LNCAP (cell line): ENCODE measurements at regions not wholly inside any gene's neighbourhood (a gene's known extent, or its start where the extent isn't known, plus 50 kb on each side); places are given as distances from the start of the nearest gene placed in this dataset.

Experiments
- CTCF ChIP-seq: fragments of 450-650 bp; IDR thresholded peaks from 2 replicates; pipeline ENCODE4 v1.5.1; 2017; ENCODE audit warnings: mild to moderate bottlenecking

GRCh38 chr5:155836089-155836803 lies 490.7 kb upstream of the SGCD start:
- TF ChIP-seq CTCF: no peak

GRCh38 chr5:155838394-155838793 lies 488.6 kb upstream of the SGCD start:
- TF ChIP-seq CTCF: no peak

DNA sequence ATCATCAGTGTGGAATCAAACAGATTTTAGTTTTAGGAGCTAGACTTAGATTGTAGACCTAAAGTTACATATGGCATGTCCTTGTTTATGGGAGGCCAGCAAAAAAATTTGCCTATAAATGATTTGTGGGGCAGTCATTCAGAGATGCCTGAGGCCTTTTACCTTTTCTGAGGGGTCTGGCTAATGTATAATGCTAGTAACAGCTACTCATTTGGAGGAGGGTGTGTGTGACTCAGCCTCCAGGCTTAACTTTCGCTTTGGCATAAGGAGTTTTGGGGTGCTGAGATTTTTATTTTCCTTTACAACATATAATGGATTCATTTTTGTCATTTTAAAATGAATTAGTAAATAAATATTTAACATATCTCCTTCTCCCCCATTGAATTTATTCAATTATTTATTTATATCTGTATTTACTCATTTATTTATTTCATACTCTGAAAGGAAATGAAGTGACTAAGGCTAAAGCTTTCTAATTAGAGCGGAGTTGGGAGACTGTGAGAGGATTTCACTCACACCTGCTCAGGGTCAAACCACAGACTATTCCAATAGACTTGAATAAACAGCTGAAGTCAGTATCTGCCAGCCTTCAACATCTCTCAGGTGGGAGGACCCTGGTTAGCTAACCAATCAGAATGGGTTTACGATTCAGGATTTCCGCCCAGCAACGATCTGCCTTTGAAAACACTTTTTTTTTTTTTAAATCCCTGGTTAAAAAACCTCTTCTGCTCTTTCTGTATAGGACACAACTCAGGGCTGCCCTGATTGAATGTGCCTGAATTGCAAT lies 487.5 kb upstream of the SGCD start:
- TF ChIP-seq CTCF: no peak

GRCh38 chr5:155844542-155844941 lies 482.4 kb upstream of the SGCD start:
- TF ChIP-seq CTCF: no peak

- TF ChIP-seq CTCF: no peak
Observed at GRCh38 chr5:155850370-155850769, 476.6 kb upstream of the SGCD start.

DNA sequence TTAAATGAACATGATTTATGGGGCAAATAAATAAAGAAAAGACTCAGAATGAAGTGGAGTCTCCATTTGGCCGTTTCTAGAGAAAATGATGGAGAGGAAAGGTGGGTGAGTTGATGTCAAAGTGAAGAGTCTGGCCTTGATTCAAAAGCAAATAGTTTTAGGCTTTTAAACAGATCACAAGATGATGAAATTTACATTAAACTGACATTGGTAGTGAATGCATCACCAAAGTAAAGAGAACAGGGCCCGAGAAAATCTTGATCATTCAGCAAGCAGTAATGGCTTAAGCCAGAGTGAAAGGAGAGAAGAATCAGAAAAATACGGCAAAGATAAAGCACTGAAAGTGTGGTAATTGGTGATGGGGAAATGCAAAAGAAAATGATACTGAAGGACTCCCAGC lies 460.0 kb upstream of the SGCD start:
- no peak for TF ChIP-seq CTCF

DNA sequence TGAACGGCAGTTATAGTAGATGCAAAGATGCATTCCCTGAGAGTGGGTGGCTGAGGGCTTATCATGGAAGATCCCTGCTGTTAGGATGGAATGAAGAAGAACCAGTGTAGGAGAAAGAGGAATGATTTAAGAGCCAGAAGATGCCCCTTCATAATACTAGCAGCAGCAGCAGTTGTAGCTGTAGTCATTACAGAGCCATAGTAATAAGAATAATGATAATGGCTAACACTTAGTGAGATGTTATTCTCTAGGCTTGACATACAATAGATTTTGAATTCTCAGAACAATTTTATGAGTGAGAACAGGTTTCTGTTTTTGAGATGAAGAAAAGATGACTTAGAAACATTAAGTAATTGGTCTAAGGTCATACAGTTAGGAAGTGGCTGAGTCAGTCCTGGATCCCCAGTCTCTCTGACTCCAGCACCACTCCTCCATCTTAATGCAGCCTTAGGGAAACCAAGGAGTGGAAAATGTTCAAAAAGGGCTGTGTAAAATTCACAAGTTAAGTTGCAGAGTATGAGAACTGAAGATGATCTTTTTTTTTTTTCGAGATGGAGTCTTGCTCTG lies 459.4 kb upstream of the SGCD start:
- no peak for TF ChIP-seq CTCF
